ENCODE measurements at regions not wholly inside any gene's neighbourhood (a gene's known extent, or its start where the extent isn't known, plus 50 kb on each side); places are given as distances from the start of the nearest gene placed in this dataset.
A peak's percentile ranks its signal among the peaks of the same experiment; 100 is the strongest.

- DNase-seq, result no peak
Observed at GRCh38 chr2:226256237-226256636, 543.4 kb downstream of the IRS1 start.

GRCh38 chr2:226251661-226252060 is 548.0 kb downstream of the IRS1 start:
- no peak for DNase-seq

GRCh38 chr2:226247289-226248275 is 552.0 kb downstream of the IRS1 start:
- DNase-seq, result no peak

- DNase-seq, result no peak
Observed at GRCh38 chr2:226234187-226234586, 565.4 kb downstream of the IRS1 start.

- no peak for DNase-seq
Observed at GRCh38 chr2:226233388-226233787, 566.2 kb downstream of the IRS1 start.

GRCh38 chr2:226228080-226228479 is 571.5 kb downstream of the IRS1 start:
- no peak for DNase-seq

GRCh38 chr2:226227341-226227740 is 572.3 kb downstream of the IRS1 start:
- no peak for DNase-seq

GRCh38 chr2:226223704-226224103 is 575.9 kb downstream of the IRS1 start:
- DNase-seq, result no peak

GRCh38 chr2:226220511-226220910 is 579.1 kb downstream of the IRS1 start:
- no peak for DNase-seq

- DNase-seq, result no peak
Observed at GRCh38 chr2:226217191-226217590, 582.4 kb downstream of the IRS1 start.

- no peak for DNase-seq
Observed at GRCh38 chr2:226216575-226216974, 583.0 kb downstream of the IRS1 start.

- peak; percentile 29 for DNase-seq
Observed at GRCh38 chr2:226215902-226216503, 583.6 kb downstream of the IRS1 start.

GRCh38 chr2:226213717-226214116 is 585.9 kb downstream of the IRS1 start:
- no peak for DNase-seq

GRCh38 chr2:226211439-226211838 is 588.2 kb downstream of the IRS1 start:
- no peak for DNase-seq

GRCh38 chr2:226208726-226209125 is 590.9 kb downstream of the IRS1 start:
- no peak for DNase-seq

GRCh38 chr2:226207671-226208070 is 591.9 kb downstream of the IRS1 start:
- no peak for DNase-seq

- DNase-seq, result no peak
Observed at GRCh38 chr2:226199555-226199954, 600.1 kb downstream of the IRS1 start.

- DNase-seq, result no peak
Observed at GRCh38 chr2:226198956-226199355, 600.7 kb downstream of the IRS1 start.

GRCh38 chr2:226190479-226191252 is 609.0 kb downstream of the IRS1 start:
- DNase-seq, result no peak

GRCh38 chr2:226189061-226189460 is 610.6 kb downstream of the IRS1 start:
- no peak for DNase-seq

- DNase-seq, result no peak
Observed at GRCh38 chr2:226187616-226188015, 612.0 kb downstream of the IRS1 start.

- DNase-seq, result no peak
Observed at GRCh38 chr2:226187156-226187555, 612.5 kb downstream of the IRS1 start.

GRCh38 chr2:226185616-226186211 is 613.9 kb downstream of the IRS1 start:
- no peak for DNase-seq
